Renal pelvis (tissue), 1 donor: ENCODE measurements at regions not wholly inside any gene's neighbourhood (a gene's known extent, or its start where the extent isn't known, plus 50 kb on each side); places are given as distances from the start of the nearest gene placed in this dataset.

Experiments used
- DNase-seq: peaks from one replicate; pipeline ENCODE4 v3.0.0-alpha.2; 2013

DNA sequence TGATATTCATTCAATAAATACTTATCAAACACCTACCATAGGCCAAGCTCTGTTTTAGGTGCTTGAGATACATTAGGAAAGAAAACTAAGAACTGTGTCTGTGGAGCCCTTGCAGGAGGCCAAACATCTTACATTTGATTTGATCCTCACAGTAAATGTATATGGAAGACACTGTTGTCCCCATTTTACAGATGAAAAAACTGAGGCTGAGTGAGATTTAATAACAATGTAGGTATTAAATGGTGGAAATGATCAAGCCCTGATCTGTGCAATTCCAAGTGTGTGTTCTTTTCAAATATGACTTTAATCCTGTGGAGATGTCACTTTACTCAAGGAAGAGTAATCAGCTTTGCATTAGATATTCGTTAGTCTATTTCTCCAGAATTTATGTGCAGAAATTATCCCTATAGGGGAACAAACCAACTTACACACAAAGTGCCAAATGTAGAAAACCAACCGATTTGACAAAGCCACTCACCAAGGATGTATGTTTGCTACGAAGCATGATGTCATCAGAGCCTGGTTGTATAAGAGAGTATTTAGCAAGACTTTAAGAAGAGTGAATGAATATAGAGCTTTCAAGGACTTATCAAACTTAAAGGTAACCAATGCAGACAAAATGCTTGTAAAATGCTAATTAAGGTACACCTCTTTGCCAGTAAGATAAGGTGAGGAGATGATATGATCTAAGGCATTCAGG is 153.9 kb upstream of the NFIB start:
- DNase-seq, result no peak

- no peak for DNase-seq
Observed at GRCh38 chr9:14466828-14467227, 152.9 kb upstream of the NFIB start.

DNA sequence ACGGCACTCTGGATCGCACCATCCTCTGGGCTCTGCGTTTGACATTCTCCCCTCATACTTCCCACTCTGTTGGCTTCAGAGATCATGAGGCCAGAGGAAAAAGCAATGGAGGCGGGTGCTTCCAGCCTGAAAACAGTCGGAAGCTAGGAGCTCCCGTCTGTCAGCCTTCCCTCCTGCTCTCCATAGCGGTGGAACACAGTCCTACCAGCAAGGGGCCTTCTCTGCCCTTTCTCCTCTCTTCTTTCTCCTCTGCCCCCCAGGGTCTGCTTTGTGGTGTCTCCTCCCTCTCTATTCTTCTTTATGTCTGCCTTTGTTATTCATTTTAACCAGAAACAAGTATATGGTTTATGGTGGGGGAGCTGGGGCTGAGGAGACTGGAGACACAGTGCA is 152.5 kb upstream of the NFIB start:
- no peak for DNase-seq

DNA sequence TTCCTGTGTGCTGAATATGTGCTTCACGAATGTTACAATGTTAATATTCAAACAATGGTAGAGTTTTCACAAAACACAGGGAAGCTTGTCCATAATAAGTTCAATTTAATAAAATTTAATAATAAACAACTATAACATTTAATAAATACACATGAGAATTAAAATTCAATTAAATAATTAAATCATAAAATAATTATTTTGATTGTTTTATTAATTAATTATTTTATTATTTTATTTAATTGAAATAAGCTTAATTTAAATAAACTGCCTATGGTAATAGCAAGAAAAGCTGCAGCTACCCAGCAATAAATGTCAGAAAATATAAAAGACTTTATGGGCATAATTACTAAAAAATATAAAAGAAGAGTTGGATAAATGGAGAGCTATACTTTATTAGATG is 149.0 kb upstream of the NFIB start:
- DNase-seq, result no peak

GRCh38 chr9:14455243-14455642 is 141.3 kb upstream of the NFIB start:
- DNase-seq, result no peak

DNA sequence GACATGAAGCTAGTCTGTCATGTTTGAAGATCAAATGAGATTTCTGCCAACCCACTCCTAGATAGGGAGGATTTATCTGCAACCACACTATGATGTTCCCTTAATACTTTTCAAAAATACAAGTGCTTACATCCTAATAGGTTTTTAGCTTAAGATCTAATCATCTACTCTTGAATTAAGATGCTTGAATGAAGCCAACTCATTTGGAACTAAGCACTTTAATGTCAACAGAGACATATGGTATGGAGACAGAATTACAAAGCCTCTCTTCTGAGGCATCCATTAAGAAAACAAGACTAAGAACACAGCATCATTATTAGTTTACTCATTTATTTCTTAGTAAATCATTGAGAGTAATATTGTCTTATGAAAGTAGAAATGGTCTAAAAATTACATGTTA is 139.3 kb upstream of the NFIB start:
- no peak for DNase-seq

GRCh38 chr9:14452539-14452938 is 138.6 kb upstream of the NFIB start:
- DNase-seq, result no peak

GRCh38 chr9:14451949-14452348 is 138.0 kb upstream of the NFIB start:
- no peak for DNase-seq

GRCh38 chr9:14447103-14447502 is 133.2 kb upstream of the NFIB start:
- DNase-seq, result no peak

- DNase-seq, result no peak
Observed at GRCh38 chr9:14445946-14446345, 132.0 kb upstream of the NFIB start.

DNA sequence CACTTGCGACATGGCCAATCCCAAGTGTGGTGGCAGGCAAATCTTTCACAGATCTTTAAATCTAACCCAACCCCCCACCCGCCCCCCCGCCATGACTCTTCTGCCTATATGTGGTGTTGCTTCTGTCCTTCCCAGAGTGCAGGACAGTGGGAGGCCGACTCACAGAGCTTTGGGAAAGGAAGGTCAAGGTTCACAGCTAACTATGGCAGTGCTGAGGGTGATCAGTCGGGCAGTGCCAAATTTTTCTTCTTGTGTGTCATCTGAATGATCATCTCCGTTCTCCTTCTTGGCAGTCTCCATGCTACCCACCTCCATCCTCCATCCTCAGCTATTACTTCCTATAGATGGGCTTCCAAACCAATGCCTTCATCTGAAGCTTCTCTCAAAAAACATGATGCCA is 129.0 kb upstream of the NFIB start:
- DNase-seq, result no peak

DNA sequence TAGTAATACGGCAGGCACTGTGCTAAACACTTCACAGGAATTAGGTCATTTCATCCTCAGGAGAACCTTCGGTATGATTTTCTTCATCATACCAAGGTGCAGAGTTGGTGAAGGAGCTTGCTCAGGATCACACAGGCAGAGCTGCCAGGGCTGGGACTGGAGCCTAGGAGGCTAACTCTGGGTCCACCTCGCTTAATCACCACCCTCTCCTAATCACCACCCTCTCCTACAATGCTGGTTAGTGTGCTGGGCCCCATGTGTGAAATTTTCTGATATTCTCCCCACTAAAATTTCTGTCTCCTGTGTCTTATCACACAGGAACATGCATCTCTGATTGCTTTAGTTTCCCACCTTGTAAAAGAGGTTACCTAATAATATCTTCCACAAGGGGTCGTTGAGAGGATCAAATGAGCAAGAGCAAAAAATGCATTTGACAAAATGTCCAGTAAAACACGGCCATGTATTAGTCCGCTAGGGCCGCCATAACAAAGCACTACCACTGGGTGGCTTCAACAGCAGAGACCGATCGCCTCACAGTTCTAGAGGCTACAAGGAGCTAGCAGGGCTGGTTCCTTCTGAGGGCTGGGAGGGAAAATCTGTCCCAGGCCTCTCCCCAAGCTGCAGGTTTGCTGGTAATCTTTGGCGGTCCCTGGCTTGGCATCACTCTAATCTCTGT is 128.2 kb upstream of the NFIB start:
- DNase-seq, result no peak

DNA sequence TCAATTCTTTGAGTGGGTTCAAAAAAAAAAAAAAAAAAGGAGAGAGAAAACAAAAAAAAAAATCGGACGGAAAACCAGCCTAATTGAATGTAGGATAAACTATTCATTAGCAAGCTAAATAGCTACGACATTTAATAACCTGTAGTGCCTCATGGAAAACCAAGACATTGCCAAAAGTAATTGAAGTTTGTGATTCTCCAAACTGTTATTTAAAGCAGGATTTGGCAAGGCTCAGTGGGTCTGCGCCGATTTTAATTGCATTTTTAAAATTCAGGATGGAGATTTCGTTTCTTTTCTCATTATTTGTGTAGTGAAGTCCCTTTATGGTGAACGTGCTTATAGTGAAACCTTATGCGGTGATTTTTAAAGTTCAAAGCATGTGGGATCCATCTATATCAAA is 127.2 kb upstream of the NFIB start:
- no peak for DNase-seq

GRCh38 chr9:14440062-14440461 is 126.1 kb upstream of the NFIB start:
- DNase-seq, result no peak

- DNase-seq, result no peak
Observed at GRCh38 chr9:14439555-14439954, 125.6 kb upstream of the NFIB start.

GRCh38 chr9:14438232-14439021 is 124.5 kb upstream of the NFIB start:
- DNase-seq, result no peak

DNA sequence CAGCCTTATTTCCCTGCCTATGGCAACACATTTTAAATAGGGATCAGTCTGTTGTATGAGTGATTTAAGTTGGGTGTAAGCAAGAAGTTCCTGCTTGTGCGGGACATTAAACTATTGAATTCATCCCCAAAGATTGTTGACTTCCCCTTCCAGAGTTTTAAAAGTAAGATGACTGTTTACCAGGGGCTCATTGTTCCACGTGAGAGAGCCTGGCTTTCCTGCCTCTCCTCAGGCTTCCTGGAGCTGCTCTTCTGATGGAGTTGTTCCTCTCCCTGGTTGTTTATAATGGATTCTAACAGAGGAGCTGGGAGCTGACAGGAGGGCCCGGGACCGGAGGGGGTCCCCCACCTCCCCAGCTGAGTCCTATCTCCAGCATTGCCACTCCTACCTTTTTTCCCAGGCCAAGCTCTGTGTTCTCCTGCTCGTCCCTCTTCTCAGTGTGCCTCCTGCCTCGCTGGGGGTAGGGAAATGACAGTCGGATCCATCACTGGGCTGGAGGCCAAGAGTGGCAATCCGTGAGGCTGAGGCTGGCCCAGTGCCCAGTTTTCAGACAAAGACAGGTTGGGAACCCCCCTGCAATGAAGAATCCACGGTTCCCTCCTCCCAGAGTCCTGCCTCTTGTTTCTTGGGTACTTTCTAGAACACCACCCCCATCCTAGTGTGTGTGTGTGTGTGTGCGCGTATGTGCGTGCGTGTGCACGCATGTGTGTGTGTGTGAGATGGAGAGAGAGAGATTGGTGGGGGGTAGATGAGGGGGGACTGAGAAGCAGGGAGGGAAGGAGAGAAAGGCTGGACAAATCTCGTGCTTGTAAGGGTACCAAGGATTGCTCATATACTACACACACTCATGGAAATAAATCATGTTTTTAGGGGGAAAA is 123.7 kb upstream of the NFIB start:
- DNase-seq, result no peak

DNA sequence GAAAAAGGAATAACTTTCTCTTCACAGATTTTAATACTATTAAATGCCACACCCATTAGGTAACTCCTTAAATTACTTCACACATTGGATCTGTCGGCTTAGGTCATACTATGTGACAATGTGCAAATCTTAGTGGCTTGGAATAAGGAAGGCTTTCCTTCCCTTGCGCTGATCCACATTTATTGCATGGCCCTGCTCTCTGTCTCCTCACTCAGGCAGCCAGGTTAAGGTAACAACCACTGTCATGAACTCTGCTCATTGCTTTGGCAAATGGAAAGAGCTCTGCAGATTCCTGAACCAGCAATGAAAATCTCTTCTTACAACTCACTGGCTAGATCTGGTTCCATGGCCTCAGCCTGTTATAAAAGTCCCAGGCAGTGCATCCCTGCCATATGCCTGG is 121.9 kb upstream of the NFIB start:
- no peak for DNase-seq

DNA sequence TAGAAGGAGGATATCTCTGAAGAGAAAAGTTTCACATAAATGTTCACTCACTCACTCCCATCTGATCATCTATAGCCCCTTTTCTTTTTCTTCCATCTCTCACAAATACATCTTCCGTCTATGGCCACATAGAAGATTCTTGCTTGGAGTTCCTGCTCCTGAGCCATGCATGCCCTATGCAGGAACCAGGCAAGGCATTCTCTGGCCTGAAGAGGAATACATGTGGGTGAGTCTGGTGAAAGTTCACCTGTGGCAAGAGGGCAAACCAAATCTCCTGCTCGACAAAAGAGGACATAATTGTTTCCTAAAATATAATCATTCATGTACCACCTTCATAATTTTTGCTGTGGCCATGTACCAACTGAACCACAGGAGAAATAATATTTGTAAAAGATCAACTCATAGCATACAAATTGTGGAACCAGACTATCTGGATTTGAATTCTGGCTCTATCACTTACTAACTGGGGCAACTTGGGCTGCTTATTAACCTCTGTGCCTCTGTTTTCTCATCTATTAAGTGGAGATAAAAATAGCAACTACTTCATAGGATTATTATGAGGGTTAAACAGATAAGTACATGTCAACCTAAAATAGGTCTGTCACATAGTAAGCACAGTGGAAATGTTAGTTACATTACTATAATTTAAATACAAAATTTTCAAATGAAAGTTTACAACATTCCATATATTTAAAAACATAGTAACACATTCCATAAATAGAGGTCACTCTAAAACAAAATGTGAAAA is 121.2 kb upstream of the NFIB start:
- no peak for DNase-seq

- no peak for DNase-seq
Observed at GRCh38 chr9:14434158-14434504, 120.2 kb upstream of the NFIB start.

DNA sequence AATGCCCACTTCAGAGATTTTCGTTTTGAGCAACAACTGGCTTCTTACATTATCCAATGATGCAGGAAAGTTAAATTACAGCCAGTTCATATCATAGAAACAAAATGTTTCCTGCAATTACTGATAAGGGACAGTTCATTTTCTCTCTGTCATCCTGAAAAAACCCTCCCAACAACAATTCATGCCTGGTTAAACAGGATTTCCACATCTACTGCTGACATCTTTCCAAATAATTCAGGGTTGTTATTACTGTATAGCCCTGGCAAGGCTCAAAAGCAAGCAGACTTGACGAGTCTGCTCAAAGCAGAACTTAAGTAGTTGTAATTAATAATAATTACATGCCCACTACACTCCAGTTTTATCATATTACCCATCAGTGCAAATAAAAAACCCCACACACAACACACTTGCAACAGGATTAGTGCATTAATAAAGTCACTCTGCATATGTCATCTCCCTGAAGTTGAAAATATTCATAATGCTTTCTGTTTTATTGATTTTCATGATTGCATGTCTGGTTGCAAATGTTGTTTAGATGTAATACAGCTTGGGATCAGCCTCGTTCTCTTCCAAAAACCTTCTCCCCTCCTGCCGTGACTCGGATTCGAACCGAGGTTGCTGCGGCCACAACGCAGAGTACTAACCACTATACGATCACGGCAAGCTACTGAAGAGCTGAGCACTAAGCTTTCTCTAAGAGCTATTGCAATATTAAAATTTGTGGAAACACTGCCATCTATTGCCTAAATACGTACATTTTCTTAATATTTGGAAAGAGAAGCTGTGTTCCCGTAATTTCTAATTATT is 119.6 kb upstream of the NFIB start:
- no peak for DNase-seq
